Natural killer cell (primary cell): ENCODE measurements at regions not wholly inside any gene's neighbourhood (a gene's known extent, or its start where the extent isn't known, plus 50 kb on each side); places are given as distances from the start of the nearest gene placed in this dataset.

Experiments used
- ATAC-seq, 3 donors: fragments of 150-1000 bp in 2 of 3; fragments of 200-7000 bp in 1 of 3; cut with Tn5 transposase; 1 replicate in 1 of 3; 2 replicates in 2 of 3; pipeline ENCODE4 v1.10.0; 2021; ENCODE audit warnings: mild to moderate bottlenecking in 2 of 3, moderate library complexity in 2 of 3
- DNase-seq, 2 donors: peaks; one replicate each; pipeline versions ENCODE4 v3.0.0 to v3.0.0-alpha.2; 2013 to 2021; ENCODE audit warnings: mixed read lengths in 1 of 2
- H3K27ac ChIP-seq: one replicate; pipeline ENCODE4 v1.5.1; 2013; ENCODE audit warnings: mild to moderate bottlenecking, low read length
- H3K27me3 ChIP-seq: one replicate; pipeline ENCODE4 v1.6.1; 2013; ENCODE audit warnings: low read length; ENCODE audit not compliant: control insufficient read depth, insufficient read depth
- H3K36me3 ChIP-seq: one replicate; pipeline ENCODE4 v1.6.1; 2013; ENCODE audit warnings: low read length; ENCODE audit not compliant: control insufficient read depth, insufficient read depth
- H3K4me1 ChIP-seq: one replicate; pipeline ENCODE4 v1.6.1; 2013; ENCODE audit warnings: low read length; ENCODE audit not compliant: control insufficient read depth, insufficient read depth
- H3K4me3 ChIP-seq: one replicate; pipeline ENCODE4 v1.5.1; 2013; ENCODE audit warnings: low read length
- H3K9me3 ChIP-seq: one replicate; pipeline ENCODE4 v1.6.1; 2013; ENCODE audit warnings: low read length; ENCODE audit not compliant: control insufficient read depth, insufficient read depth
- H3K27ac Mint-ChIP-seq, 2 donors: one replicate each; pipeline ENCODE4 v1.8.0; 2022; ENCODE audit warnings: mild to moderate bottlenecking in 2 of 2, mixed read lengths in 2 of 2, moderate library complexity in 1 of 2
- H3K27me3 Mint-ChIP-seq, 2 donors: one replicate each; pipeline ENCODE4 v1.8.0; 2022; ENCODE audit warnings: low read depth in 2 of 2, mixed read lengths in 2 of 2
- H3K36me3 Mint-ChIP-seq: one replicate; pipeline ENCODE4 v1.8.0; 2022; ENCODE audit warnings: mixed read lengths
- H3K4me1 Mint-ChIP-seq, 2 donors: one replicate each; pipeline ENCODE4 v1.8.0; 2022; ENCODE audit warnings: mixed read lengths in 2 of 2
- H3K4me3 Mint-ChIP-seq: one replicate; pipeline ENCODE4 v1.8.0; 2022; ENCODE audit warnings: mild to moderate bottlenecking, moderate library complexity, mixed read lengths
- H3K9me3 Mint-ChIP-seq, 2 donors: one replicate each; pipeline ENCODE4 v1.8.0; 2022; ENCODE audit warnings: mixed read lengths in 2 of 2
- WGBS: methylation state at CpG from one replicate; pipeline ENCODE4 v1.1.7; 2013; ENCODE audit warnings: missing lambda C conversion rate; ENCODE audit not compliant: insufficient coverage; 5-methylcytosine and 5-hydroxymethylcytosine counted together
- intact Hi-C: fragments of 100-400 bp; cut with micrococcal nuclease; formaldehyde crosslinking; loops from one replicate; pipeline ENCODE4 v1.14.2; 2022
- TF ChIP-seq, protein P1 (sequence below): fragments of 200-600 bp; IDR thresholded peaks from one replicate; pipeline ENCODE4 v1.8.0; 2022; ENCODE audit warnings: antibody characterized with exemption

GRCh38 chr1:168861421-168862004 lies 132.5 kb upstream of the DPT start:
- no peaks in the 10 kb centered on the region for H3K9me3 ChIP-seq
- TF ChIP-seq, protein P1, sequence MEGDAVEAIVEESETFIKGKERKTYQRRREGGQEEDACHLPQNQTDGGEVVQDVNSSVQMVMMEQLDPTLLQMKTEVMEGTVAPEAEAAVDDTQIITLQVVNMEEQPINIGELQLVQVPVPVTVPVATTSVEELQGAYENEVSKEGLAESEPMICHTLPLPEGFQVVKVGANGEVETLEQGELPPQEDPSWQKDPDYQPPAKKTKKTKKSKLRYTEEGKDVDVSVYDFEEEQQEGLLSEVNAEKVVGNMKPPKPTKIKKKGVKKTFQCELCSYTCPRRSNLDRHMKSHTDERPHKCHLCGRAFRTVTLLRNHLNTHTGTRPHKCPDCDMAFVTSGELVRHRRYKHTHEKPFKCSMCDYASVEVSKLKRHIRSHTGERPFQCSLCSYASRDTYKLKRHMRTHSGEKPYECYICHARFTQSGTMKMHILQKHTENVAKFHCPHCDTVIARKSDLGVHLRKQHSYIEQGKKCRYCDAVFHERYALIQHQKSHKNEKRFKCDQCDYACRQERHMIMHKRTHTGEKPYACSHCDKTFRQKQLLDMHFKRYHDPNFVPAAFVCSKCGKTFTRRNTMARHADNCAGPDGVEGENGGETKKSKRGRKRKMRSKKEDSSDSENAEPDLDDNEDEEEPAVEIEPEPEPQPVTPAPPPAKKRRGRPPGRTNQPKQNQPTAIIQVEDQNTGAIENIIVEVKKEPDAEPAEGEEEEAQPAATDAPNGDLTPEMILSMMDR: no peak
- peaks cover 5% of the 10 kb centered on the region in 2 donors for H3K9me3 Mint-ChIP-seq
- H3K36me3 ChIP-seq: no peaks in the 10 kb centered on the region
- no peak overlapping the region for H3K4me3 ChIP-seq
- intact Hi-C loops: no loop called here
- peaks cover 13% of the 10 kb centered on the region for H3K36me3 Mint-ChIP-seq
- no peaks in the 10 kb centered on the region for H3K4me1 Mint-ChIP-seq
- H3K27me3 ChIP-seq: no peaks in the 10 kb centered on the region
- no peaks in the 10 kb centered on the region for H3K4me1 ChIP-seq
- no peak for DNase-seq
- H3K27ac Mint-ChIP-seq: no peak overlapping the region
- H3K27me3 Mint-ChIP-seq: no peaks in the 10 kb centered on the region
- no peak overlapping the region for H3K4me3 Mint-ChIP-seq
- H3K27ac ChIP-seq: no peak overlapping the region
- no peak for ATAC-seq

- ATAC-seq (no peak), DNase-seq (no peak)
- peaks cover 0 to 6% of the 10 kb centered on the region in 2 donors for H3K4me1 Mint-ChIP-seq
- 82% methylated on average over 4 of the region's 5 CpGs for WGBS
- no peaks in the 10 kb centered on the region for H3K27me3 ChIP-seq
- no peaks in the 10 kb centered on the region for H3K9me3 ChIP-seq
- no peaks in the 10 kb centered on the region for H3K27me3 Mint-ChIP-seq
- intact Hi-C loops: no loop called here
- H3K27ac ChIP-seq: no peak overlapping the region
- H3K4me1 ChIP-seq: no peaks in the 10 kb centered on the region
- no peaks in the 10 kb centered on the region for H3K36me3 ChIP-seq
- H3K27ac Mint-ChIP-seq: no peak overlapping the region
- peaks cover 5% of the 10 kb centered on the region in 2 donors for H3K9me3 Mint-ChIP-seq
- TF ChIP-seq, protein P1: no peak
- no peak overlapping the region for H3K4me3 Mint-ChIP-seq
- H3K36me3 Mint-ChIP-seq: peaks cover 15% of the 10 kb centered on the region
- no peak overlapping the region for H3K4me3 ChIP-seq
Observed at GRCh38 chr1:168863772-168864171, 134.8 kb upstream of the DPT start.

- Mint-ChIP-seq H3K27me3 (no peaks in the 10 kb centered on the region), H3K9me3 (peaks cover 5% of the 10 kb centered on the region in 2 donors), H3K36me3 (peaks cover 15% of the 10 kb centered on the region), H3K4me1 (peaks cover 0 to 6% of the 10 kb centered on the region in 2 donors), H3K4me3 (no peak overlapping the region), H3K27ac (no peak overlapping the region)
- Histone ChIP-seq H3K4me1 (no peaks in the 10 kb centered on the region), H3K27me3 (no peaks in the 10 kb centered on the region), H3K4me3 (no peak overlapping the region), H3K27ac (no peak overlapping the region), H3K9me3 (no peaks in the 10 kb centered on the region), H3K36me3 (no peaks in the 10 kb centered on the region)
- TF ChIP-seq, protein P1: no peak
- ATAC-seq: no peak
- DNase-seq: no peak
- intact Hi-C loops: no loop called here
Observed at GRCh38 chr1:168864266-168864665, 135.3 kb upstream of the DPT start.
